ENCODE measurements at regions not wholly inside any gene's neighbourhood (a gene's known extent, or its start where the extent isn't known, plus 50 kb on each side); places are given as distances from the start of the nearest gene placed in this dataset.

DNA sequence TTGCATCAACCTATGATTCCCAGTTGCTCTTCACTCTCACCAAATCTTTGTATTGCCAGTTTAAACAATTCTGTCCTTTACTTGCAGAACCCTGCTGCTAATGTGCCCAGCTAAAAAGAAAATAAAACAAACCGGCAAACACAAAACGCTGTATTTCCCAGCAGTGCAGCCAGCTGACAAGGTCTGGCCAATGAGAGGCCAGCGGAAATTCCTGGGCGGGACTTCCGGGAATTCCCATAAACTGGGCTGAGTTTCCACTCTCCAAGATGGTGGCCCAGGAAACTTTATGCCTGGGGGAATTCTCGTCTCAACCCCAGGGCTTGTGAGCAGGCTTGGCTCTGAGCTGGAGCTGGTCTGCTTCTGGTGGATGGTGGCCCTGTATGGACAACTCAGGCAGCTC is 807.3 kb upstream of the TMEM132C start:
- H3K27ac ChIP-seq = no peak overlapping the region
- TF ChIP-seq ZFX (IDR thresholded peaks at IDR 0.05) = no peak
- TF ChIP-seq, protein P1, sequence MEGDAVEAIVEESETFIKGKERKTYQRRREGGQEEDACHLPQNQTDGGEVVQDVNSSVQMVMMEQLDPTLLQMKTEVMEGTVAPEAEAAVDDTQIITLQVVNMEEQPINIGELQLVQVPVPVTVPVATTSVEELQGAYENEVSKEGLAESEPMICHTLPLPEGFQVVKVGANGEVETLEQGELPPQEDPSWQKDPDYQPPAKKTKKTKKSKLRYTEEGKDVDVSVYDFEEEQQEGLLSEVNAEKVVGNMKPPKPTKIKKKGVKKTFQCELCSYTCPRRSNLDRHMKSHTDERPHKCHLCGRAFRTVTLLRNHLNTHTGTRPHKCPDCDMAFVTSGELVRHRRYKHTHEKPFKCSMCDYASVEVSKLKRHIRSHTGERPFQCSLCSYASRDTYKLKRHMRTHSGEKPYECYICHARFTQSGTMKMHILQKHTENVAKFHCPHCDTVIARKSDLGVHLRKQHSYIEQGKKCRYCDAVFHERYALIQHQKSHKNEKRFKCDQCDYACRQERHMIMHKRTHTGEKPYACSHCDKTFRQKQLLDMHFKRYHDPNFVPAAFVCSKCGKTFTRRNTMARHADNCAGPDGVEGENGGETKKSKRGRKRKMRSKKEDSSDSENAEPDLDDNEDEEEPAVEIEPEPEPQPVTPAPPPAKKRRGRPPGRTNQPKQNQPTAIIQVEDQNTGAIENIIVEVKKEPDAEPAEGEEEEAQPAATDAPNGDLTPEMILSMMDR (conservative IDR thresholded peaks at IDR 0.05) = no peak

DNA sequence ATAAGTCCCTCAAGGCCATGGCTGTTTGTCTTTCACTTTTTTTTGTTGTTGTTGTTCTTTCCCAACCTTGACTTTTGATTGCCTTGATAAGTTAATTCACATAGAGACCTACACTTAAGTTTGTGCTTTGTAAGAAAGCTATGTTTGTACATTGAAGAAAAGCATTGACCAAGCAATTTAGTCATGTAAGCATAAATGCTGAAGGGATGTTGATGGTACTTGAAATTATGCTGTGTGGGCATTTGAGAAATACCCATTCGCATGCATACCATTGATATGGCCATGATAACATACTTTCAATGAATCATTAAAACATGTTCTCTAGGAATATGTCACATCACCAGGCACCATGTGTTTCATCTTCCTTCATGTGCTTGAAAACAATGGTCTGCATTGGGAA is 803.7 kb upstream of the TMEM132C start:
- H3K27ac ChIP-seq = no peak overlapping the region
- TF ChIP-seq ZFX (IDR thresholded peaks at IDR 0.05) = no peak
- TF ChIP-seq, protein P1 (conservative IDR thresholded peaks at IDR 0.05) = no peak

DNA sequence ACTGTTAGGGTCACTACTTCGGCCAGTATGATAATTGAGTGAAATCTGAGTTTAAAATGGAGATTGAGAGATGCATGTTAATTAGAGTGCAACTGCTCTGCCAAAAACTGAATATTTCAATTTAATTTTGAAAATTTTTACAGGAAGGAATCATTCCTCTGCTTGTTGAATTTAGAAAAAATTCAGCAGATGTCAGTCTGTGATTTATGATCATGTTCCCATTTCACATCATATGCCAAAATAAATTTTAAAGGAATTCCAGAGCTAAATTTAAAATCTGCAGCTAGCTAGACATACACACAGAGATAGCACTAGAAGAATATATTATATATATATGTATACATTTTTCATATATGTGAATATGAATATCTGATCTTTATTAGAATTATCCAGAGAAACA is 797.6 kb upstream of the TMEM132C start:
- no peak for TF ChIP-seq ZFX (IDR thresholded peaks at IDR 0.05)
- TF ChIP-seq, protein P1 (conservative IDR thresholded peaks at IDR 0.05) = no peak
- no peak overlapping the region for H3K27ac ChIP-seq

DNA sequence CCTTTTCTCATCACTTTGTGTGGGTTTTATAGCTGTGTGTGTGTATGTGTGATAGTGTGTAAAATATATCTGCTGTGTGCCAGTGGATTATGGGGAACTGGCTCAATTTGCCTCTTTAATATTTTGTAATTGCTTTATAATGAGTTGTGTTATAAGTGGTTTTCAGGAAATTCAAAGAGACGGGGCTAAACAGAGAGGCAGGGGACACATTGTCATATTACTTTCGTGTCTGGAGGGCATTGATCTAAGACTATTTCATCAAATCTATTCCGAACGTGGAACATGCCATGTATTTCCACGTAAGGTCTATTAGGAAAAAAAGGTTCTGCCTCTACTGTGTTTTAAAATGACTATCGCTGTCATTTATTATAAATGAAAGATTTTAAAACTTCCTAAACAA is 793.2 kb upstream of the TMEM132C start:
- no peak for TF ChIP-seq ZFX (IDR thresholded peaks at IDR 0.05)
- TF ChIP-seq, protein P1 (conservative IDR thresholded peaks at IDR 0.05) = no peak
- no peak overlapping the region for H3K27ac ChIP-seq

DNA sequence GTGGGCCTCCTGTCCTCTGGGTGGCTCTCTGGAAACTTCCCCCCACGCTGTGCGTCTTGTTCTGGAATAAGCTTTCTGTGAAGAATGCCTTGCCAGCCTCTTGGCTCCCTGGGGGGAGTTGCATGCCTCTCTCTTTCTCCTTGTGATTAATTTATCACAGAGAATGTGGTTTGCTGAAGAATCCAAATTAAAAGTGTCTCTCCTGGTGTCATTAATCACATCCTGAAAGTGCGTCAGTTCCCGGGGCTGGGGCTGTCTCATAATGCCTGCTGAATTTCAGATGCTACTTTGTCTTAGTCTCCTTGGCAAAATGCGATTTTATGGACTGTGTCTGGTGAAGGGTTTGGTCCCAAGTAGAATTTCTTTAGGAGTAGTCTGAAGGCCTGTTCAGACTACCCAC is 787.7 kb upstream of the TMEM132C start:
- TF ChIP-seq, protein P1 (conservative IDR thresholded peaks at IDR 0.05) = no peak
- TF ChIP-seq ZFX (IDR thresholded peaks at IDR 0.05) = no peak
- H3K27ac ChIP-seq = no peak overlapping the region

DNA sequence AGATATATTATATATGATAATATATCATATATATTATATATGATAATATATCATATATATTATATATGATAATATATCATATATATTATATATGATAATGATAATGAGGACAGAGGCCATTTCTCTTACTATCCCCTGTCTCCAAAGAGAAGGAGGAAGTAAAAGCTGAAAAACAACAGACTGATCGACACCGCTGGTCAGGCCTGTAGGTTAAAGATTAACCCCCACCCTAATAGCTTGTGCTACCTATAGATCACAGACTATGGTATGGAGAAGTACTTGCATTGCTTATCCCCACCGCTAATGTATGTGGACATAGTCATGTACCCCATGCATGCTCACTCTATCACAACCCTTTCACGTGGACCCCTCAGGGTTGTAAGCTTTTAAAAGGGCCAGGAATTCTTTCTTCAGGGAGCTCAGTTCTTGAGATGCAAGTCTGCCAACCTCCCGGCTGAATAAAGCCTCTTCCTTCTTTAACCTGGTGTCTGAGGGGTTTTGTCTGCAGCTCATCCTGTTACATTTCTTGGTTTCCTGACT is 786.1 kb upstream of the TMEM132C start:
- H3K27ac ChIP-seq = no peak overlapping the region
- TF ChIP-seq ZFX (IDR thresholded peaks at IDR 0.05) = no peak
- TF ChIP-seq, protein P1 (conservative IDR thresholded peaks at IDR 0.05) = no peak

DNA sequence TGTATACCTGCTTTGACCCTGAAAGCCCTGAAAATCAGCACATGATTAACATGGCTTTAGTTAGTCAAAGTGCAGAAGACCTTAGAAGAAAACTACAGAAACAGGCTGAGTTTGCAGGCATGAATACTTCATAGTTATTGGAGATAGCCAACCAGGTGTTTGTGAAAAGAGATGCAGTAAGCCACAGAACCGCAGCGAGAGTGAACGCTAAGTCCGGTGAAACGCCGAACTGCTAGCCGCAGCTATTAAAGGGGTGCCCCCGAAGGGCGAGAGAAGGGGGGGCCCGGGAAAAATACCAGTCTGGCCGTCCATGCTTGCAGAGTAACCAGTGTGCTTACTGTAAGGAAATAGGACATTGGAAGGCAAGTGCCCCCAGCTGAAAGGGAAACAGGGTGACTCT is 784.0 kb upstream of the TMEM132C start:
- TF ChIP-seq, protein P1 (conservative IDR thresholded peaks at IDR 0.05) = no peak
- no peak for TF ChIP-seq ZFX (IDR thresholded peaks at IDR 0.05)
- H3K27ac ChIP-seq = no peak overlapping the region
